MM.1S (cell line): ENCODE measurements at regions not wholly inside any gene's neighbourhood (a gene's known extent, or its start where the extent isn't known, plus 50 kb on each side); places are given as distances from the start of the nearest gene placed in this dataset.
"Not testable (repeated sequence)": the region's sequence is repeated elsewhere in the genome, so short reads cannot be mapped to it uniquely, and the experiment has no call there.

Experiments
- DNase-seq: peaks from one replicate; pipeline ENCODE4 v3.0.0-alpha.2; 2015
- H2AFZ ChIP-seq: fragments of 300-600 bp; sonication (generic); 2 replicates; pipeline ENCODE4 v1.6.0; 2016; ENCODE audit warnings: antibody characterized with exemption, low read length
- H3F3A ChIP-seq: fragments of 300-600 bp; sonication (generic); 2 replicates; pipeline ENCODE4 v1.6.1; 2016; ENCODE audit warnings: mild to moderate bottlenecking, antibody characterized with exemption, low read length, moderate library complexity, mixed read lengths; ENCODE audit not compliant: insufficient read depth
- H3K27ac ChIP-seq: fragments of 300-600 bp; sonication (generic); 2 replicates; pipeline ENCODE4 v1.5.1; 2016; ENCODE audit warnings: mild to moderate bottlenecking, low read length
- H3K27me3 ChIP-seq: fragments of 300-600 bp; sonication (generic); replicated peaks from 2 replicates; pipeline ENCODE4 v1.6.0; 2016; ENCODE audit warnings: low read length; ENCODE audit not compliant: insufficient read depth
- H3K36me3 ChIP-seq: fragments of 300-600 bp; sonication (generic); replicated peaks from 2 replicates; pipeline ENCODE4 v1.6.1; 2016; ENCODE audit warnings: mild to moderate bottlenecking, low read length, mixed read lengths; ENCODE audit not compliant: insufficient read depth
- H3K4me1 ChIP-seq: fragments of 300-600 bp; sonication (generic); 2 replicates; pipeline ENCODE4 v1.6.1; 2016; ENCODE audit warnings: low read length, mixed read lengths
- H3K4me2 ChIP-seq: fragments of 300-600 bp; sonication (generic); 2 replicates; pipeline ENCODE4 v1.6.0; 2016; ENCODE audit warnings: low read depth, low read length
- H3K4me3 ChIP-seq: fragments of 300-600 bp; sonication (generic); 2 replicates; pipeline ENCODE4 v1.5.1; 2016; ENCODE audit warnings: low read length, mixed read lengths
- H3K79me2 ChIP-seq: fragments of 300-600 bp; sonication (generic); 2 replicates; pipeline ENCODE4 v1.6.1; 2016; ENCODE audit warnings: mixed run types, low read length, mixed read lengths
- H3K9ac ChIP-seq: fragments of 300-600 bp; sonication (generic); 2 replicates; pipeline ENCODE4 v1.6.1; 2016; ENCODE audit warnings: low read length, mixed read lengths
- H3K9me2 ChIP-seq: fragments of 300-600 bp; sonication (generic); replicated peaks from 2 replicates; pipeline ENCODE4 v1.6.1; 2016; ENCODE audit warnings: mild to moderate bottlenecking, low read length, mixed read lengths; ENCODE audit not compliant: insufficient read depth
- H3K9me3 ChIP-seq: fragments of 300-600 bp; sonication (generic); replicated peaks from 2 replicates; pipeline ENCODE4 v1.6.1; 2016; ENCODE audit warnings: mild to moderate bottlenecking, low read length, mixed read lengths; ENCODE audit not compliant: insufficient read depth
- H4K20me1 ChIP-seq: fragments of 300-600 bp; sonication (generic); 2 replicates; pipeline ENCODE4 v1.6.1; 2016; ENCODE audit warnings: mild to moderate bottlenecking, low read length, moderate library complexity, mixed read lengths; ENCODE audit not compliant: insufficient read depth
- EZH2 ChIP-seq: fragments of 300-600 bp; sonication (generic); optimal IDR thresholded peaks from 2 replicates; pipeline ENCODE3; 2017; ENCODE audit warnings: low read depth, mild to moderate bottlenecking, antibody characterized with exemption, low read length, mixed read lengths
- EZH2phosphoT487 ChIP-seq: fragments of 300-600 bp; sonication (generic); IDR thresholded peaks from 2 replicates; pipeline ENCODE4 v1.6.1; 2018; ENCODE audit warnings: antibody characterized with exemption, low read length
- TF ChIP-seq, protein P1 (sequence below): fragments of 300-600 bp; sonication (generic); IDR thresholded peaks from 2 replicates; pipeline ENCODE4 v1.5.1; 2016; ENCODE audit warnings: antibody characterized with exemption, low read length, mixed read lengths

DNA sequence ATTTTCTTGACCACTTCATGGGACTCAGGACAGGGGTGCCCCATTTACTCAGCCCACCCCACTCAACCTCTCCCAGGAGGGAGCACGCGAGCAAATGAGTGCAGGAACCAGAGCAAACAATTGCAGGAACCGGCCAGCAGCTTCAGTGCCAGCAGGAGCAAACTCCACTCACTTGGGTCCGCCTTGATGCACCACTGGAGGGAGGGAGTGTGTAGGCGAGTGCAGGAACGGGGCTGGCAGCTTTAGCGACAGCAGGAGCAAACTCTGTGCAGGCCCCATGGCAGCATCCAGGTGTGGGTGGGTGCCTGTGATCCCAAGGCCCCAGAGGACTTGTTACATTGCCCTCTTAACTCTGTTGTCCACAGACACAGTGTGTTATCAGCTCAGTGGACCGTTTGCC lies 1667.3 kb upstream of the CELF4 start:
- Histone ChIP-seq H3K4me2 (no peak overlapping the region), H3K36me3 (no peaks in the 10 kb centered on the region), H3K9me2 (no peaks in the 10 kb centered on the region), H3K9me3 (no peaks in the 10 kb centered on the region), H4K20me1 (no peaks in the 10 kb centered on the region), H3K9ac (no peak overlapping the region), H3F3A (no peaks in the 10 kb centered on the region), H2AFZ (no peak overlapping the region), H3K79me2 (no peaks in the 10 kb centered on the region), H3K4me1 (no peaks in the 10 kb centered on the region), H3K4me3 (no peak overlapping the region), H3K27ac (no peak overlapping the region), H3K27me3 (no peaks in the 10 kb centered on the region)
- no peak for DNase-seq
- TF ChIP-seq, protein P1, sequence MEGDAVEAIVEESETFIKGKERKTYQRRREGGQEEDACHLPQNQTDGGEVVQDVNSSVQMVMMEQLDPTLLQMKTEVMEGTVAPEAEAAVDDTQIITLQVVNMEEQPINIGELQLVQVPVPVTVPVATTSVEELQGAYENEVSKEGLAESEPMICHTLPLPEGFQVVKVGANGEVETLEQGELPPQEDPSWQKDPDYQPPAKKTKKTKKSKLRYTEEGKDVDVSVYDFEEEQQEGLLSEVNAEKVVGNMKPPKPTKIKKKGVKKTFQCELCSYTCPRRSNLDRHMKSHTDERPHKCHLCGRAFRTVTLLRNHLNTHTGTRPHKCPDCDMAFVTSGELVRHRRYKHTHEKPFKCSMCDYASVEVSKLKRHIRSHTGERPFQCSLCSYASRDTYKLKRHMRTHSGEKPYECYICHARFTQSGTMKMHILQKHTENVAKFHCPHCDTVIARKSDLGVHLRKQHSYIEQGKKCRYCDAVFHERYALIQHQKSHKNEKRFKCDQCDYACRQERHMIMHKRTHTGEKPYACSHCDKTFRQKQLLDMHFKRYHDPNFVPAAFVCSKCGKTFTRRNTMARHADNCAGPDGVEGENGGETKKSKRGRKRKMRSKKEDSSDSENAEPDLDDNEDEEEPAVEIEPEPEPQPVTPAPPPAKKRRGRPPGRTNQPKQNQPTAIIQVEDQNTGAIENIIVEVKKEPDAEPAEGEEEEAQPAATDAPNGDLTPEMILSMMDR = no peak
- no peak for TF ChIP-seq EZH2phosphoT487
- TF ChIP-seq EZH2 = no peak

DNA sequence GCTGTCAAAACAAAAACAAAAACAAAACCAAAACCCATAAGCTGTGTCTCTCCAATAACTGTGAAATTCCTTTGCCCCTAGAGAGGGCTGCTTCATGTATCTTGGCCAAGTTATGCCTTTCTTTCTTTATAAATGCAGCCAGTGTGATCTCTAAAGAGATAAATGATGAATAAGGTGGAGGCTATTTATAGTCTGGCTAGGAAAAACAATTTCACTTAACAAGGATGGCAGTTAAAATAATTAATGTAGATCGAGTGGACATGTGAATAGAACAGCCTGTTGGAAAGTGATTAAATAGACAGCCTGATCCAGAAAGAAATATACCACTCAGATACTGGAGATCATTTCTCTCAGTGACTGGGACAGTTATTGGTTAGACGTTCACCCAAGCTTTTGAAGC lies 1666.9 kb upstream of the CELF4 start:
- no peaks in the 10 kb centered on the region for H4K20me1 ChIP-seq
- H3K4me2 ChIP-seq = no peak overlapping the region
- no peaks in the 10 kb centered on the region for H3F3A ChIP-seq
- DNase-seq = no peak
- no peaks in the 10 kb centered on the region for H3K9me2 ChIP-seq
- no peak for TF ChIP-seq EZH2phosphoT487
- TF ChIP-seq, protein P1 = no peak
- TF ChIP-seq EZH2 = no peak
- H3K9me3 ChIP-seq = no peaks in the 10 kb centered on the region
- no peak overlapping the region for H3K27ac ChIP-seq
- no peak overlapping the region for H3K9ac ChIP-seq
- H3K79me2 ChIP-seq = no peaks in the 10 kb centered on the region
- H3K27me3 ChIP-seq = no peaks in the 10 kb centered on the region
- no peaks in the 10 kb centered on the region for H3K36me3 ChIP-seq
- no peak overlapping the region for H2AFZ ChIP-seq
- H3K4me1 ChIP-seq = no peaks in the 10 kb centered on the region
- H3K4me3 ChIP-seq = no peak overlapping the region

DNA sequence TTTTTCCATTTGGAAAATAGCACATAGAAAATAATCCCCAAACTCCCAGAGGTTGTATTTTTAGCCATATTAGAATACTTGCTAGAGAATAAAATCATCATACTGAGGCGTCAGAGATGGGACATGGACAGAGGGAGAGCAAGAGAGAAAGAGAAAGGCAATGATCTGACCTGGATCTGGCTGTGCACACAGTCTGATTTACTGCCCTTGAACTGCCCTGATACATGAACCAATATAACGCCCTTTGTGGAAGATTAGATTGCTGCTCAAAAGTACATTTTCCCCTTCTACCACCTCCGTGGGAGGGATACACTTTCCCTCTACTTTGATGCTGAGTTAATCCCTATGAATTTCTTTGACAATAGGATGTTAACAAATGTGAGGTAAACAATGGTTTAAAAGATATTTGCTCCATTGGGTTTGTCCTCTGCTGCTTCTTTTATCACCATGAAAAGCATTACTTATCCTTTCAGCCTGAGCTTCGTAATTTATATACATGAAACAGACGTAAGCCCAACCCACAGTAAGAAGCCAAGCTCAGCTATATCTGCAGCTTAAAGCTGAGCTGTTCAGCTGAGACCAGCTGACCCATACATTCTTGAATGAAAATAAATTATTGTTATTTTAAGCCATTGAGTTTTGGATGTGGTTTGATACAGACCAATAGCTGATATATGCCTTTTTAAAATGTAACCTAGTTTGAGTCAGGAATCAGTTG lies 1664.6 kb upstream of the CELF4 start:
- no peak overlapping the region for H3K27ac ChIP-seq
- no peaks in the 10 kb centered on the region for H3K4me1 ChIP-seq
- H3K9me2 ChIP-seq = no peaks in the 10 kb centered on the region
- no peak overlapping the region for H3K9ac ChIP-seq
- no peak overlapping the region for H3K4me2 ChIP-seq
- H2AFZ ChIP-seq = no peak overlapping the region
- H3K27me3 ChIP-seq = no peaks in the 10 kb centered on the region
- no peaks in the 10 kb centered on the region for H3F3A ChIP-seq
- H4K20me1 ChIP-seq = no peaks in the 10 kb centered on the region
- TF ChIP-seq EZH2 (no peak), EZH2phosphoT487 (no peak)
- TF ChIP-seq, protein P1 = no peak
- no peak overlapping the region for H3K4me3 ChIP-seq
- H3K79me2 ChIP-seq = no peaks in the 10 kb centered on the region
- H3K36me3 ChIP-seq = no peaks in the 10 kb centered on the region
- H3K9me3 ChIP-seq = no peaks in the 10 kb centered on the region
- DNase-seq = no peak

DNA sequence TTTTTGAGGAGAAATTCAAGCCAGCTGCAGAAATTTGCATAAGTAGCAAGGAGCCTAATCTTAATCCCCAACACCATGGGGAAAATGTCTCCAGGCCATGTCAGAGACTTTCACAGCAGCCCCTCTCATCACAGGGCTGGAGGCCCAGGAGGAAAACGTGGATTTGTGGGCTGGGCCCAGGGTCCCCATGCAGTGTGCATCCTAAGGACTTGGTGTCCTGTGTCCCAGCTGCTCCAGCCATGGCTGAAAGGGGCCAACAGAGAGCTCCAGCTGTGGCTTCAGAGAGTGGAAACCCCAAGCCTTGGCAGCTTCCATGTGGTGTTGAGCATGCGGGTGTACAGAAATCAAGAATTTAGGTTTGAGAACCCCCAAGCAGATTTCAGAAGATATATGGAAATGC lies 1662.2 kb upstream of the CELF4 start:
- H3K79me2 ChIP-seq, H3K9me3 ChIP-seq, H3K36me3 ChIP-seq, DNase-seq, H3K4me3 ChIP-seq, H3K4me2 ChIP-seq, H4K20me1 ChIP-seq, H3F3A ChIP-seq, H3K9me2 ChIP-seq, H3K4me1 ChIP-seq, H3K27ac ChIP-seq, H2AFZ ChIP-seq, H3K27me3 ChIP-seq, H3K9ac ChIP-seq: not testable (repeated sequence)
